ENCODE measurements at regions not wholly inside any gene's neighbourhood (a gene's known extent, or its start where the extent isn't known, plus 50 kb on each side); places are given as distances from the start of the nearest gene placed in this dataset.

DNA sequence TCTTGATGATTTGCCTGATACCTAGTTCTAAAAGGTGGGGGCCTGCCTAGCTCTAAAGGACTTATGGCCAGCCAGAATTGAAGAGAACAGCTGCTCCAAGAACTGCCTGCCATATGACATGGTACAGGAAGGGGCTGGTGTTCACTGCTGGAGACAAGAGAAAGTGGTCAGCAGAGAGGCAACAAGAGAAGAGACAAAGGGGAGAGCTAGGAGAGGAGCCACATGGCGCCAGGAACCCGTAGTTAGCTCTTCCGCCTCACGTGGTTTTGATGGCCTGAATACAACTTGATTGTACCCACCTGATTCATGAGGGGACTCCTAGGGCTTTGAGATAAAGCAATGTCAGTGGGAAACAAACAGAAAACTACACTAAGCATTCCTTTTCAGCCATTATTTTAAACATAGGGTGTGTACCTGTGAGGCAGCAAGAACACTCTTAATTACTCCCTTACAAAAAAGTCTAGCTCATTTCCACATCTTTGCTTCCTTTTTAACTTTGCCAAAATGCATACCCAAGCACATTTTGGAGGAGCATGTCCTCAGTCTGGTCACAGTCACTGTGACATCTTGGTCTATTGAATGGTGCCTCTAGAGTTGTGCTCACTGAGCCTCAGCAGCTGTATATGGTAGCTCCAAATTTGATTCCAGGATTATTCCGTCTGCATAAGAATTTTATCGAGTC is 71.6 kb downstream of the CCDC71L start:
- Mint-ChIP-seq H3K9me3 (ENCODE audit: unreplicated experiment) (no peaks in the 10 kb centered on the region), H3K4me3 (ENCODE audit: unreplicated experiment) (no peak overlapping the region), H3K4me1 (ENCODE audit: low read depth, unreplicated experiment) (no peaks in the 10 kb centered on the region), H3K36me3 (ENCODE audit: insufficient read depth, unreplicated experiment) (no peaks in the 10 kb centered on the region), H3K27me3 (ENCODE audit: insufficient read depth, unreplicated experiment) (peaks cover 10% of the 10 kb centered on the region), H3K27ac (ENCODE audit: unreplicated experiment) (no peak overlapping the region)
- H3K9me3 ChIP-seq = no peaks in the 10 kb centered on the region
- BruUV-seq (replicated peaks) = no TSS peak
- H3K36me3 ChIP-seq (ENCODE audit: control insufficient read depth, insufficient read depth, low read length) = no peaks in the 10 kb centered on the region
- no peak for DNase-seq
- no peak overlapping the region for H3K4me3 ChIP-seq (ENCODE audit: low read depth, low read length)
- no peaks in the 10 kb centered on the region for H3K4me1 ChIP-seq
- TF ChIP-seq, protein P1, sequence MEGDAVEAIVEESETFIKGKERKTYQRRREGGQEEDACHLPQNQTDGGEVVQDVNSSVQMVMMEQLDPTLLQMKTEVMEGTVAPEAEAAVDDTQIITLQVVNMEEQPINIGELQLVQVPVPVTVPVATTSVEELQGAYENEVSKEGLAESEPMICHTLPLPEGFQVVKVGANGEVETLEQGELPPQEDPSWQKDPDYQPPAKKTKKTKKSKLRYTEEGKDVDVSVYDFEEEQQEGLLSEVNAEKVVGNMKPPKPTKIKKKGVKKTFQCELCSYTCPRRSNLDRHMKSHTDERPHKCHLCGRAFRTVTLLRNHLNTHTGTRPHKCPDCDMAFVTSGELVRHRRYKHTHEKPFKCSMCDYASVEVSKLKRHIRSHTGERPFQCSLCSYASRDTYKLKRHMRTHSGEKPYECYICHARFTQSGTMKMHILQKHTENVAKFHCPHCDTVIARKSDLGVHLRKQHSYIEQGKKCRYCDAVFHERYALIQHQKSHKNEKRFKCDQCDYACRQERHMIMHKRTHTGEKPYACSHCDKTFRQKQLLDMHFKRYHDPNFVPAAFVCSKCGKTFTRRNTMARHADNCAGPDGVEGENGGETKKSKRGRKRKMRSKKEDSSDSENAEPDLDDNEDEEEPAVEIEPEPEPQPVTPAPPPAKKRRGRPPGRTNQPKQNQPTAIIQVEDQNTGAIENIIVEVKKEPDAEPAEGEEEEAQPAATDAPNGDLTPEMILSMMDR (IDR thresholded peaks at IDR 0.05; ENCODE audit: insufficient read depth in 1 of 2, low read depth in 1 of 2, low read length in 1 of 2, severe bottlenecking in 1 of 2, unreplicated experiment in 1 of 2) = no peak
- intact Hi-C loops (cut with micrococcal nuclease; ENCODE audit: unreplicated experiment) = no loop called here
- POLR2A ChIA-PET = no interaction called here
- CTCF ChIA-PET = no interaction called here
- no peaks in the 10 kb centered on the region for H3K27me3 ChIP-seq (replicated peaks; ENCODE audit: control insufficient read depth, insufficient read depth, low read length)

- Mint-ChIP-seq H3K27ac (ENCODE audit: unreplicated experiment) (no peak overlapping the region), H3K36me3 (ENCODE audit: insufficient read depth, unreplicated experiment) (no peaks in the 10 kb centered on the region), H3K9me3 (ENCODE audit: unreplicated experiment) (no peaks in the 10 kb centered on the region), H3K4me1 (ENCODE audit: low read depth, unreplicated experiment) (no peaks in the 10 kb centered on the region), H3K4me3 (ENCODE audit: unreplicated experiment) (no peak overlapping the region), H3K27me3 (ENCODE audit: insufficient read depth, unreplicated experiment) (peaks cover 10% of the 10 kb centered on the region)
- no peaks in the 10 kb centered on the region for H3K9me3 ChIP-seq
- no peaks in the 10 kb centered on the region for H3K36me3 ChIP-seq (ENCODE audit: control insufficient read depth, insufficient read depth, low read length)
- ChIA-PET CTCF (no interaction called here), POLR2A (no interaction called here)
- H3K4me3 ChIP-seq (ENCODE audit: low read depth, low read length) = no peak overlapping the region
- peak in 1 of 2 experiments; percentile 46 for DNase-seq
- no peaks in the 10 kb centered on the region for H3K27me3 ChIP-seq (replicated peaks; ENCODE audit: control insufficient read depth, insufficient read depth, low read length)
- no TSS peak for BruUV-seq (replicated peaks)
- TF ChIP-seq, protein P1 (IDR thresholded peaks at IDR 0.05; ENCODE audit: insufficient read depth in 1 of 2, low read depth in 1 of 2, low read length in 1 of 2, severe bottlenecking in 1 of 2, unreplicated experiment in 1 of 2) = no peak
- no peaks in the 10 kb centered on the region for H3K4me1 ChIP-seq
- intact Hi-C loops (cut with micrococcal nuclease; ENCODE audit: unreplicated experiment) = no loop called here
Measured at GRCh38 chr7:106588422-106589197, 72.3 kb downstream of the CCDC71L start.

- ChIA-PET CTCF (no interaction called here), POLR2A (no interaction called here)
- Mint-ChIP-seq H3K4me3 (ENCODE audit: unreplicated experiment) (no peak overlapping the region), H3K36me3 (ENCODE audit: insufficient read depth, unreplicated experiment) (no peaks in the 10 kb centered on the region), H3K9me3 (ENCODE audit: unreplicated experiment) (no peaks in the 10 kb centered on the region), H3K27ac (ENCODE audit: unreplicated experiment) (no peak overlapping the region), H3K4me1 (ENCODE audit: low read depth, unreplicated experiment) (no peaks in the 10 kb centered on the region), H3K27me3 (ENCODE audit: insufficient read depth, unreplicated experiment) (peaks cover 14% of the 10 kb centered on the region)
- Histone ChIP-seq H3K4me1 (no peaks in the 10 kb centered on the region), H3K27me3 (replicated peaks; ENCODE audit: control insufficient read depth, insufficient read depth, low read length) (no peaks in the 10 kb centered on the region), H3K4me3 (ENCODE audit: low read depth, low read length) (no peak overlapping the region), H3K36me3 (ENCODE audit: control insufficient read depth, insufficient read depth, low read length) (no peaks in the 10 kb centered on the region), H3K9me3 (no peaks in the 10 kb centered on the region)
- intact Hi-C loops (cut with micrococcal nuclease; ENCODE audit: unreplicated experiment) = no loop called here
- no peak for DNase-seq
- TF ChIP-seq, protein P1 (IDR thresholded peaks at IDR 0.05; ENCODE audit: insufficient read depth in 1 of 2, low read depth in 1 of 2, low read length in 1 of 2, severe bottlenecking in 1 of 2, unreplicated experiment in 1 of 2) = no peak
- no TSS peak for BruUV-seq (replicated peaks)
Measured at GRCh38 chr7:106584914-106585759, 75.8 kb downstream of the CCDC71L start.

Data from Caco-2 (cell line).